Keratinocyte (primary cell): ENCODE measurements at regions not wholly inside any gene's neighbourhood (a gene's known extent, or its start where the extent isn't known, plus 50 kb on each side); places are given as distances from the start of the nearest gene placed in this dataset.

Experiments used
- DNase-seq: peaks from one replicate; pipeline ENCODE4 v3.0.0-alpha.2; 2011; ENCODE audit warnings: low read depth, missing footprints, low spot score
- FAIRE-seq: peaks from 2 replicates; lab custom pipeline; 2011; peaks lifted over from hg19 to GRCh38; lab: Jason Lieb, UNC
- H2AFZ ChIP-seq: 2 replicates; pipeline ENCODE4 v1.6.0; 2012; ENCODE audit warnings: low read length, control low read depth, inconsistent platforms; ENCODE audit not compliant: control insufficient read depth
- H3K27ac ChIP-seq: 2 replicates; pipeline ENCODE4 v1.5.1; 2011; ENCODE audit warnings: low read length; ENCODE audit not compliant: control insufficient read depth, insufficient read depth
- H3K27me3 ChIP-seq: 3 replicates; pipeline ENCODE4 v1.6.0; 2011; ENCODE audit warnings: low read length; ENCODE audit not compliant: control insufficient read depth, insufficient read depth; ENCODE audit errors: extremely low read depth
- H3K36me3 ChIP-seq, 2 experiments: 2 replicates in 1 of 2; 3 replicates in 1 of 2; pipeline ENCODE4 v1.5.1; 2011; ENCODE audit warnings: low read length in 2 of 2, mild to moderate bottlenecking in 1 of 2; ENCODE audit not compliant: control insufficient read depth in 2 of 2, insufficient read depth in 2 of 2; ENCODE audit errors: extremely low read depth in 1 of 2
- H3K4me1 ChIP-seq: 3 replicates; pipeline ENCODE4 v1.5.1; 2011; ENCODE audit warnings: low read length; ENCODE audit not compliant: control insufficient read depth, insufficient read depth; ENCODE audit errors: extremely low read depth
- H3K4me2 ChIP-seq: 3 replicates; pipeline ENCODE4 v1.6.0; 2011; ENCODE audit warnings: low read depth, low read length; ENCODE audit not compliant: control insufficient read depth, insufficient read depth; ENCODE audit errors: extremely low read depth
- H3K4me3 ChIP-seq, 3 experiments: fragments of 200-600 bp in 1 of 3; sonication (generic) in 1 of 3; 2 replicates in 2 of 3; 3 replicates in 1 of 3; pipeline ENCODE4 v1.5.1; 2011 to 2016; ENCODE audit warnings: low read length in 3 of 3, mild to moderate bottlenecking in 3 of 3, control low read depth in 2 of 3, inconsistent platforms in 1 of 3, low read depth in 1 of 3, mixed read lengths in 1 of 3, mixed run types in 1 of 3, moderate library complexity in 1 of 3; ENCODE audit not compliant: control insufficient read depth in 2 of 3, insufficient read depth in 2 of 3; ENCODE audit errors: extremely low read depth in 1 of 3
- H3K79me2 ChIP-seq: 2 replicates; pipeline ENCODE4 v1.6.0; 2012; ENCODE audit warnings: low read length; ENCODE audit not compliant: control insufficient read depth, insufficient read depth
- H3K9ac ChIP-seq: 3 replicates; pipeline ENCODE4 v1.6.0; 2011; ENCODE audit warnings: low read length; ENCODE audit not compliant: control insufficient read depth, insufficient read depth; ENCODE audit errors: extremely low read depth
- H3K9me1 ChIP-seq: 3 replicates; pipeline ENCODE4 v1.6.0; 2011; ENCODE audit warnings: low read length; ENCODE audit not compliant: control insufficient read depth, insufficient read depth; ENCODE audit errors: extremely low read depth
- H3K9me3 ChIP-seq: 2 replicates; pipeline ENCODE4 v1.5.1; 2012; ENCODE audit warnings: low read depth, low read length; ENCODE audit not compliant: control insufficient read depth
- H4K20me1 ChIP-seq: 3 replicates; pipeline ENCODE4 v1.6.0; 2011; ENCODE audit warnings: low read length; ENCODE audit not compliant: control insufficient read depth, insufficient read depth; ENCODE audit errors: extremely low read depth
- CTCF ChIP-seq, 3 experiments: IDR thresholded peaks in 1 of 3; conservative IDR thresholded peaks in 1 of 3; optimal IDR thresholded peaks in 1 of 3; 2 replicates in 2 of 3; 3 replicates in 1 of 3; pipeline versions ENCODE3 to v1.5.1; 2011; ENCODE audit warnings: low read length in 3 of 3, mild to moderate bottlenecking in 3 of 3, moderate library complexity in 2 of 3, control low read depth in 1 of 3, inconsistent platforms in 1 of 3; ENCODE audit not compliant: insufficient read depth in 2 of 3; ENCODE audit errors: extremely low read depth in 1 of 3
- EZH2 ChIP-seq: IDR thresholded peaks from one replicate; pipeline ENCODE4 v1.6.1; 2012; ENCODE audit warnings: inconsistent platforms, mild to moderate bottlenecking, low read length, moderate library complexity
- dilution Hi-C: fragments of 300-500 bp; cut with MboI; formaldehyde crosslinking; loops from one replicate; pipeline ENCODE4 v1.7.0; 2020; ENCODE audit warnings: low sequenced_read_pairs; ENCODE audit not compliant: extremely low pct_ligation_motif_present

- Histone ChIP-seq H4K20me1 (no peaks in the 10 kb centered on the region), H3K36me3 (no peaks in the 10 kb centered on the region), H2AFZ (no peak overlapping the region), H3K9me3 (no peaks in the 10 kb centered on the region), H3K79me2 (no peaks in the 10 kb centered on the region), H3K4me1 (peaks cover 7% of the 10 kb centered on the region), H3K9ac (no peak overlapping the region), H3K9me1 (no peaks in the 10 kb centered on the region), H3K27me3 (no peaks in the 10 kb centered on the region), H3K27ac (no peak overlapping the region), H3K4me2 (no peak overlapping the region), H3K4me3 (no peak overlapping the region)
- TF ChIP-seq EZH2 (no peak), CTCF (optimal IDR thresholded peaks at IDR 0.05 in 1 of 3, IDR thresholded peaks at IDR 0.05 in 1 of 3, conservative IDR thresholded peaks at IDR 0.05 in 1 of 3; ENCODE audit: extremely low read depth in 1 of 3, insufficient read depth in 2 of 3, low read length in 3 of 3) (no peak)
- FAIRE-seq (no peak), DNase-seq (no peak)
- dilution Hi-C loops: loop anchor here (10.0 kb wide), 1 partner anchor 51 kb away; no protein-coding TSS in a partner anchor
These were observed 56.8 kb upstream of the XPA start for GRCh38 chr9:97753975-97754374.

GRCh38 chr9:97755618-97756267 is 58.6 kb upstream of the XPA start:
- Histone ChIP-seq H3K9me3 (no peaks in the 10 kb centered on the region), H3K9ac (no peak overlapping the region), H3K9me1 (no peaks in the 10 kb centered on the region), H4K20me1 (no peaks in the 10 kb centered on the region), H3K27ac (no peak overlapping the region), H2AFZ (no peak overlapping the region), H3K27me3 (peaks cover 2% of the 10 kb centered on the region), H3K36me3 (no peaks in the 10 kb centered on the region), H3K4me3 (no peak overlapping the region), H3K79me2 (no peaks in the 10 kb centered on the region), H3K4me2 (no peak overlapping the region), H3K4me1 (peaks cover 7% of the 10 kb centered on the region)
- FAIRE-seq (no peak), DNase-seq (no peak)
- dilution Hi-C loops: loop anchor here (10.0 kb wide), 1 partner anchor 49 kb away; no protein-coding TSS in a partner anchor
- TF ChIP-seq EZH2 (no peak), CTCF (optimal IDR thresholded peaks at IDR 0.05 in 1 of 3, IDR thresholded peaks at IDR 0.05 in 1 of 3, conservative IDR thresholded peaks at IDR 0.05 in 1 of 3; ENCODE audit: extremely low read depth in 1 of 3, insufficient read depth in 2 of 3, low read length in 3 of 3) (no peak)
